Vagina (tissue), 2 donors: ENCODE measurements at regions not wholly inside any gene's neighbourhood (a gene's known extent, or its start where the extent isn't known, plus 50 kb on each side); places are given as distances from the start of the nearest gene placed in this dataset.

Experiments used
- POLR2A ChIP-seq, 2 donors: fragments of 450-650 bp; IDR thresholded peaks; one replicate each; pipeline ENCODE4 v1.6.1; 2017; ENCODE audit warnings: antibody characterized with exemption in 2 of 2, mild to moderate bottlenecking in 2 of 2, moderate library complexity in 2 of 2
- TF ChIP-seq, protein P1 (sequence below), 3 experiments: fragments of 450-650 bp in 2 of 3; fragments of 200-600 bp in 1 of 3; sonication (generic) in 1 of 3; IDR thresholded peaks; one replicate each; pipeline ENCODE4 v1.5.1; 2017 to 2019; ENCODE audit warnings: antibody characterized with exemption in 3 of 3, mild to moderate bottlenecking in 2 of 3, moderate library complexity in 2 of 3

DNA sequence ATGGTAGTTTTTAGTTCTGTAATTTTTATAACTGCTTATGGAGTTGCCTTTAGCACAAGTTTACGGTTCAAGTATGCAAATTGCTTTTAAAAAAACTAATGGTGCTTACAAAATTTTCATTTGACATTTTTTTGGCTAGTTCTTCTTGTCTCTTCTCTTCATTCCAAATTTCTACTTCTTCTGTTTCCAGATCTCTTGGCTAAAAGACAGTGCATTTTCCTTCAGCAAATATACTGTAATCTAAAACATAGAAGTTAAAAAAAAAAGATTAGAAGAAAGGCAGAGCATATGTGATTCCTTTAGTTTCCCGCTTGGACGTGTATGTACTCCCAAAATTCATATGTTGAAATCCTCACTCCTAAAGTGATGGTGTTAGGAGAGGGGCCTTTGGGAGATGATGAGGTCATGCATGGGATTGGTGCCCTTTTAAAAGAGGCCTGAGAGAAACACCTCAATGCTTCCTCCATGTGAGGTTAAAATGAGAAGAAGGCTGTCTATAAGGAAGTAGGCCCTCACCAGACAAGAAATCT is 132.1 kb upstream of the NPY2R start:
- TF ChIP-seq, protein P1, sequence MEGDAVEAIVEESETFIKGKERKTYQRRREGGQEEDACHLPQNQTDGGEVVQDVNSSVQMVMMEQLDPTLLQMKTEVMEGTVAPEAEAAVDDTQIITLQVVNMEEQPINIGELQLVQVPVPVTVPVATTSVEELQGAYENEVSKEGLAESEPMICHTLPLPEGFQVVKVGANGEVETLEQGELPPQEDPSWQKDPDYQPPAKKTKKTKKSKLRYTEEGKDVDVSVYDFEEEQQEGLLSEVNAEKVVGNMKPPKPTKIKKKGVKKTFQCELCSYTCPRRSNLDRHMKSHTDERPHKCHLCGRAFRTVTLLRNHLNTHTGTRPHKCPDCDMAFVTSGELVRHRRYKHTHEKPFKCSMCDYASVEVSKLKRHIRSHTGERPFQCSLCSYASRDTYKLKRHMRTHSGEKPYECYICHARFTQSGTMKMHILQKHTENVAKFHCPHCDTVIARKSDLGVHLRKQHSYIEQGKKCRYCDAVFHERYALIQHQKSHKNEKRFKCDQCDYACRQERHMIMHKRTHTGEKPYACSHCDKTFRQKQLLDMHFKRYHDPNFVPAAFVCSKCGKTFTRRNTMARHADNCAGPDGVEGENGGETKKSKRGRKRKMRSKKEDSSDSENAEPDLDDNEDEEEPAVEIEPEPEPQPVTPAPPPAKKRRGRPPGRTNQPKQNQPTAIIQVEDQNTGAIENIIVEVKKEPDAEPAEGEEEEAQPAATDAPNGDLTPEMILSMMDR (IDR thresholded peaks at IDR 0.05): no peak
- no peak for TF ChIP-seq POLR2A (IDR thresholded peaks at IDR 0.05)
